Mucosa of descending colon (tissue), 3 donors: ENCODE measurements at regions not wholly inside any gene's neighbourhood (a gene's known extent, or its start where the extent isn't known, plus 50 kb on each side); places are given as distances from the start of the nearest gene placed in this dataset.

Experiments used
- ATAC-seq: fragments of 200-7000 bp; cut with Tn5 transposase; one replicate; pipeline ENCODE4 v1.9.1; 2020; ENCODE audit warnings: mild to moderate bottlenecking, moderate library complexity
- DNase-seq, 3 donors: peaks; one replicate each; pipeline ENCODE4 v3.0.0-alpha.2; 2020
- H3K36me3 ChIP-seq: fragments of 200-600 bp; one replicate; pipeline ENCODE4 v1.8.0; 2021; ENCODE audit warnings: low read depth, mild to moderate bottlenecking
- H3K4me1 ChIP-seq: fragments of 200-600 bp; one replicate; pipeline ENCODE4 v1.8.0; 2021; ENCODE audit warnings: low read depth, mild to moderate bottlenecking
- H3K4me3 ChIP-seq: fragments of 200-600 bp; one replicate; pipeline ENCODE4 v1.8.0; 2021; ENCODE audit warnings: mild to moderate bottlenecking
- H3K9me3 ChIP-seq: fragments of 200-600 bp; one replicate; pipeline ENCODE4 v1.8.0; 2021; ENCODE audit warnings: mild to moderate bottlenecking
- intact Hi-C, 2 donors: fragments of 100-400 bp; cut with DNase I in 1 of 2; cut with micrococcal nuclease in 1 of 2; formaldehyde crosslinking; loops; one replicate each; pipeline versions ENCODE4 v1.11.0 to v1.11.1; 2022; cut with DNase I, micrococcal nuclease
- TF ChIP-seq, protein P1 (sequence below): fragments of 200-600 bp; IDR thresholded peaks from one replicate; pipeline ENCODE4 v1.8.0; 2022; ENCODE audit warnings: antibody characterized with exemption, mild to moderate bottlenecking
- donor health status: DM: no; HTN: no; CAD: no; lungs with moderate emphysema.
- donor health status: DM: no; HTN: no; CAD: no.
- donor health status: DM: no; HTN: yes; CAD: no.

DNA sequence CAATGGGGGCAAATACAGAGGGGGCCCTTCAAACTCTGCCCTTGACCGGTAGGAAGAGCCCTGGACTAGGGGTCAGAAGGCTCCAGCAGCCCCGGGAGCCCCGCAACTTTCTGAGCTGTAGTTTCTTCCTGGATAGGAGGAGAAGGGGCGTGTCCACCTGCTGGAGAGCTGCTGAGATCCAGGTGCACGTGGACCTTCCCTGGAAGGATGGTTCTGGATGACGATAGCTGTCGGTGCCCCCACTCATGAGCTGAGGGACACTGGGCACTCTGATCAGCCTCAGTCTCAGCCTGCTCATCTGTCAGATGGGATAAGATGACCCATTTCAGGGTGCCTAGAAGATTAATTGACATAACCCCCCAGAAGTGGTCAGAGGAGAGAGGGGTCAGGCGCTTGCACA is 125.2 kb upstream of the HDAC4 start:
- intact Hi-C loops: no loop called here
- DNase-seq (no peak), ATAC-seq (no peak)
- no peaks in the 10 kb centered on the region for H3K36me3 ChIP-seq
- H3K4me1 ChIP-seq: no peaks in the 10 kb centered on the region
- TF ChIP-seq, protein P1, sequence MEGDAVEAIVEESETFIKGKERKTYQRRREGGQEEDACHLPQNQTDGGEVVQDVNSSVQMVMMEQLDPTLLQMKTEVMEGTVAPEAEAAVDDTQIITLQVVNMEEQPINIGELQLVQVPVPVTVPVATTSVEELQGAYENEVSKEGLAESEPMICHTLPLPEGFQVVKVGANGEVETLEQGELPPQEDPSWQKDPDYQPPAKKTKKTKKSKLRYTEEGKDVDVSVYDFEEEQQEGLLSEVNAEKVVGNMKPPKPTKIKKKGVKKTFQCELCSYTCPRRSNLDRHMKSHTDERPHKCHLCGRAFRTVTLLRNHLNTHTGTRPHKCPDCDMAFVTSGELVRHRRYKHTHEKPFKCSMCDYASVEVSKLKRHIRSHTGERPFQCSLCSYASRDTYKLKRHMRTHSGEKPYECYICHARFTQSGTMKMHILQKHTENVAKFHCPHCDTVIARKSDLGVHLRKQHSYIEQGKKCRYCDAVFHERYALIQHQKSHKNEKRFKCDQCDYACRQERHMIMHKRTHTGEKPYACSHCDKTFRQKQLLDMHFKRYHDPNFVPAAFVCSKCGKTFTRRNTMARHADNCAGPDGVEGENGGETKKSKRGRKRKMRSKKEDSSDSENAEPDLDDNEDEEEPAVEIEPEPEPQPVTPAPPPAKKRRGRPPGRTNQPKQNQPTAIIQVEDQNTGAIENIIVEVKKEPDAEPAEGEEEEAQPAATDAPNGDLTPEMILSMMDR: no peak
- H3K9me3 ChIP-seq: no peaks in the 10 kb centered on the region
- no peak overlapping the region for H3K4me3 ChIP-seq

DNA sequence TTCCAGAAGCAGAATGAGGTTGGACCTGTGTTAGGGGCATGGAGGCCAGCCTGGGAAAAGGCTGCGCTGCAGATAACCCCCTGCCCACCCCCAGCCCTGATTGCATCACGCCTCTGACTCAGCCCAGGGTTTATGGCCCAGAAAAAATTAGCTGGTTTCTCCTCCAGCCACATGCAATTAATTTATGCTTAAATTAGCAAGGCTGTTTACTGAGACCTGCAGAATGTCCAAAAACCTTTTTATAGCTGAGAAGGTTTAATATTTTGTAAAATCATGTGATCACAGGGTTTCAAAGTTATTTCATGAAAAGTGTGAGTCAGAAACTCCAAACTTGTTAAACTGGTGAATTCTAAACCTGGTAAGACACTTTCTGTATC is 123.1 kb upstream of the HDAC4 start:
- no peak overlapping the region for H3K4me3 ChIP-seq
- intact Hi-C loops: no loop called here
- no peak for ATAC-seq
- DNase-seq: no peak
- H3K36me3 ChIP-seq: no peaks in the 10 kb centered on the region
- H3K9me3 ChIP-seq: no peaks in the 10 kb centered on the region
- TF ChIP-seq, protein P1: no peak
- no peaks in the 10 kb centered on the region for H3K4me1 ChIP-seq

DNA sequence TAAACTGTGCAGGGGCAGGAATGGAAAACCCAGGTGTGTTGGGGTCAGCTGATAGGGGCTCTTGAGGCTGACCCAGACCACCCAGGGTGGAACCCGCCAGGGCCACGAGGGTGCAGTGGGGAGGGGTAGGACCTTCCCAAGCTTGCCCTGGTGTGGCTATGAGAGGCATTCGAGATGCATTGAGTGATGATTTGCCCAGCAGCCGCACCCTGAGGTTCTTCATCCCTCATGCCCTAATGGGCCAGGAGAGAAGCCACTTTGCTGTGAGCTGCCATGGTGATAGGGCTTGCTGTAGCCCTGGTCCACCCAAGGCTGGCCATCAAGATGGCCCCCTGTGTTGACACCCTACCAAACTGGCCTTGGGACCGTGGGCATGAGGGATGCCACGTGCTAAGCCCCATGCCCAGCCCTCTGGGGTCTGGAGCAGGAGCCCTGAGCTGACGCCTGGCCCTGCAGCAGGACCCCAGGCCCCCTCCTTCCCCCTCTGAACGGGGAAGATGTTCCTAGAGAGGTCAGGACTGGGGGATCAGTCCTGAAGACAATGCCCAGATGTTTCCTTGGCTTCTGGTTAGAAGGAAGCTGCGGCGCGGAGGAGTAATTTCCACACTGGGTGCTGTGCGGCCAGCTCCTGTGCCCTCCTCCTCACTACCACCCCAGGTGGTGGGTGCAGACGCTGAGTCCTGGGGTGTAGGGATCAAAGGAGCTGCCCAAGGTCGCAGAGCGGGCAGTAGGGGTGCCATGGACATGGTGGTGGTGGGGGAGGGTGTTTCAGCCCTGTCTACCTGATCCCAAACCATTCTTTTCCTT is 122.5 kb upstream of the HDAC4 start:
- Histone ChIP-seq H3K4me1 (no peaks in the 10 kb centered on the region), H3K9me3 (no peaks in the 10 kb centered on the region), H3K36me3 (no peaks in the 10 kb centered on the region), H3K4me3 (no peak overlapping the region)
- ATAC-seq (no peak), DNase-seq (no peak)
- intact Hi-C loops: no loop called here
- TF ChIP-seq, protein P1: no peak

DNA sequence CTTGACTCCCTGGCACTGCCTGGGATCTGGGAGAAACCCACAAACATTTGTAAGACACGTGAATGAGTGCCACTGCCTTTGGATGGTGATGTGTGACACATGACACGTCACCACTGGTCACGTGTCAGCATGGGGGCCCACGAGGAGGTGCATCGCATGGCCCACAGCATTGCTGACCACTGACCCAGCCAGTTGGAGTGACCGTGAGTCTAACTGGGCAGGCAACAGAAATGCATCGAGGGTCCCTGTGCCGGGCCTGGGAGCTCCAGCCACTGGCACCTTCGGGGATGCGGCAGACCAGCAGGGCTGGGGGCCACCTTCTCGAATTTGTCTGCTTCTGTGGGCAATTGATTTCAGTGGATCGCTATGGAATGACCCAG is 121.9 kb upstream of the HDAC4 start:
- intact Hi-C loops: no loop called here
- Histone ChIP-seq H3K4me1 (no peaks in the 10 kb centered on the region), H3K9me3 (no peaks in the 10 kb centered on the region), H3K36me3 (no peaks in the 10 kb centered on the region), H3K4me3 (no peak overlapping the region)
- ATAC-seq (no peak), DNase-seq (no peak)
- TF ChIP-seq, protein P1: no peak

DNA sequence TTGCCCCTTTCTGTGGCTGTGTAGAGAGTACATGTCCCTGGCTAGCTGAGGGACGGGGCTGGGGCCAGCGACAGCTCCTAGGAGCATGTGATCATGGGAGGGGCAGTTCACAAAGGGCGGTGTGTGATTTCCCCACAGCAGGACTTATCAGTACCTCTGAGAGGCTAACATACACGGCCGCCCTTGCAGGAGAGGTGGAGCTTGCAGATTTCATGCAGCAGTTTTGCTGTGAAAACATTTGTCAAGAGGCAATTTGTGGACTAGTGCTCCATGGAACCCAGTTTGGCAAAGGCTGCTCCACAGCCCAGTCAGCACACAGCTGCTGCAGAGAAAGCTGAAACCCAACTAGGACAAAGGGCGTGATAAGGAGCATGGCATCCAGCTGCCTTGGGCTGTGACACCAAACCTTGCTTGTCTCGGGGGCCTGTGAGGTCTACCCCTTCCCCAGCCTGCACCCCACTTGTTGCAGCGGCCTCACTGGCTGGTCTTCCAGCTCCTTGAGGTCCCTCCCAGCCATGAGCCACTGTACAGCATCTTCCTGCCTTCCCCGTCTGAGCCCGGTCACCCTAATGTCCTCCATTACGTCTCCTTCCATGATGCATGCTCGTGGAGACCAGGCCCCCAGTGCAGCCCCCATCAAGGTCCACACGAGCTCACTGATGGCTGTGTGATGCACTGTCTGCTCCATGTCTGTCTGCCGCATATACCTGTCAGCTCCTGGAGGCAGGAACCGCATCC is 121.4 kb upstream of the HDAC4 start:
- Histone ChIP-seq H3K4me1 (no peaks in the 10 kb centered on the region), H3K36me3 (no peaks in the 10 kb centered on the region), H3K9me3 (no peaks in the 10 kb centered on the region), H3K4me3 (no peak overlapping the region)
- ATAC-seq (peak; percentile 25), DNase-seq (peak in 1 of 3 donors; percentile 20)
- intact Hi-C loops: no loop called here
- TF ChIP-seq, protein P1: no peak
